HG03571 (cell line): ENCODE measurements at regions not wholly inside any gene's neighbourhood (a gene's known extent, or its start where the extent isn't known, plus 50 kb on each side); places are given as distances from the start of the nearest gene placed in this dataset.

ENCODE experiments used
- ATAC-seq: cut with Tn5 transposase; IDR thresholded peaks from one replicate; pipeline ENCODE4 v1.9.1; 2021; ENCODE audit not compliant: unreplicated experiment

DNA sequence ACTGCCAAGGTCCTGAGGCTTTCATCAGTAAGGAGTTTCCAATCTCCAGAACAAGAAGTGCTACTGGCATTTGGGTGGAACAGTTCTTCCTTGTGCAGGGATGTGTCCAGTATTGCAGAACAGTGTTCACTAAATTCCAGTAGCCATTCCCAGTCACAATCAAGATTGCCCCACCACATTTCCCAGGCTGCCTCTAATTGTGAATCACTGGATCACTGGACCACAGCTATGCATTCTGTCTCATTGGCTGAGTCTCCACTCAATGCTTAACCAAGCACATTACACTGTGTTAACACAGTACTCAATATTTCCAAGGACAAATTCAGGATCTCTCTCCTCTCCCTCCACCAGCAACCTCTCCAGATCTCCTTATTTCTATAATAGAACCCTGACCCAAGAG, 160.2 kb upstream of the CCDC150 start:
- no peak for ATAC-seq

DNA sequence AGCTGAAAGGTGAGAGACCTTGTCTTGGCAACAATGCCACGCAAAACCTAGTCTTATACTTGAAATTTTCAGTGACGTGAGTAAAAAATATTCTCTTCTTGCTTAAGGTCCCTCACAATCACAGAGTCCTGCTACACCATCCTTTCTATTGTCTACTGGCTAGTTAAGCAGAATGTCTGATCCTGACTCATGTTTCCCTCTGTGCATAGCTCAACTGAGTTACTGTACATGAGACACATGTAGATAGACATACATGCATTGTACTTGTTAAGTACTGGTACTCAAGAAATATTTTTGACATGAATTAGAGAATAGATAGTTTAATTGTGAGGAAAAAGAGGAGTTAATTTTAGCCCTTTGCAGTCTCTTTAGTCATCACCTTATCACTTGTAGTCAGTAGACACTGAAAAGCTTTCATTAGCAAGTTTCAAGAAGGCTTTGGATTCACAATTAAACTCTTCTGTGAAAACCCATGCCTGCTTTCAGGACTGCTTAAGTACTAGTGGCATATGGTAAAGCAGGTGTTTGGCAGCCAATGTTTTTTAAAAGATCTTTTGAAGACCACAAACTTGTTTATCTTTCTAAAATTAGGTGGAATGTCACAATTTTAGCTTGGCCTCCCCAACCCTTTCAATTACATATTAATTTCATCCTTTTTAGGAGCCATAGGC, 158.7 kb upstream of the CCDC150 start:
- no peak for ATAC-seq

DNA sequence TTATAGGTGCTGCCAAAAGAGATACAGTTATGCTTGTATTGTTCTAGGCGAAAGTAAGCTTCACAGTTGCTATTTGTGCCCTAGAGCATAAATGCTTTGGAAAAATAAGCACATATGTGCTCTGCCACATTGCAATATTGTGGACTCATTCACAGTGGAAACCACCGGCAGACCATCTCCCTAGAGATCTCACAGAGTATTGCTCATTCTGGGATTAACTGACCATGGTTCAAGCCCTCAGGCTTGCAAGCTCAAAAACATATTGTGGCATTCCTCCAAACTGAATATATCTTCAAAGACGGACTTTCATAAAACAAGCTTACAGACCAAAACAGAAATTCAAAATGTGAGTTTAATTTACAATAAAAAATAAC, 158.2 kb upstream of the CCDC150 start:
- no peak for ATAC-seq

DNA sequence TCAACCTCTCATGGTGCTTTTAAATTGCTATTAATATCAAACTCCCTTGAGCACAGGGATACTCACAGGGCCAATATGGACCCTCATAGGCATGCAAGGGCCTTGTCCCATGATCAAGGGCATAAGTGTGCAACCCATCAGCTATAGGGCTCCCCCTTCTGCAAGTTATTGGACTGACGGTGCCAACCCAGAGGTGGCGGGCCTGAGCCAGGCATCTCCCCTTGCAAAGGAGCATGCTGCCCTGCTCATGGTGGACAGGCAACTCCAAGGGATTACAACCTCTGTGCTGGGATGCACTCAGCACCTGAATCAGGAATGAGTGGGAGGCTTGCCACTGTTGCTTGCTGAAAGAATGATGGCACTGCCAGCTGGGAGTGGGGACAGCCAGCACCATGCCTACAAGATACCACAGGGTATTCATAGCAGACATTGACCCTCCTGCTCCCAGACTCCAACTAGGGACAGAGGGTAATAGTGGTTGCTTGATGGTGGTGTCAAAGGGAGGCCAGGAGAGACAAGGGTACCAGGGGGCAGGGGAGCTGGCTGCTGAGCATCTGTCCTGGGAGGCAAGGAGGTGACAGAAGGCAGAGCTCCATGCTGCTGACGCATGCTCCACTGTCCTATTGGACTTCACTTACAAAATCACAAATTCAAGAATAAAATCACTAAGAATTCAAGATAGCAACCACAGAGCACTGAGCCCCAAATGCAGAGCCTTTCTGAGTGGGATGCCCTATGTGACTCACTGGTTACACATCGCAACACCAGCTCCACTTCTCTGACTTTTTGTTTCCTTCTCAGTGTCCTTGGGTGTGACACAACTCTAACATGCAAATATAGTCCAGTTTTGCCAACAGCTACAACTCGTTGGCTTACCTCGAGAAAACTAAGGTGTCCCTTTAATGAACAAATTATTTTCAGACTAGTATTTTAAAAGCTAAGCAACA, 157.1 kb upstream of the CCDC150 start:
- ATAC-seq: no peak

DNA sequence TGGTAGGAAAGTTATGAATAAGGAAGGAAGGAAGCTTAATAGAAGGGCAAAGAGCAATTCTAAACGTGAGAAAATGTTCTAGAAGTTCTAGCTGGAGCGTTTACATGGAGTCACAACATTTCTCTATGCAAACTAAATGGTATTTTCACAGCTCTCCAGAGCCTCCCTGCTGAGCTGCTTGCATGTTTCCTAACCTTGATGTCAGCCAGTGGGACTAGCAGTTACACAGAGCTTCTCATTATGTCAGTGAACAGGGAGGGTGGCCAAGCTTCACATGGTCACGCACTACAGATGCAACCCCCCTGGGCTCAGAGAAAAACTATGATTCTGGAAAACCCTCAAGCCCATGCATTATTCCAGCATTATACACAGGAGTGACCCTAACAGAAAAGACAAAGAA, 153.4 kb upstream of the CCDC150 start:
- ATAC-seq: no peak

DNA sequence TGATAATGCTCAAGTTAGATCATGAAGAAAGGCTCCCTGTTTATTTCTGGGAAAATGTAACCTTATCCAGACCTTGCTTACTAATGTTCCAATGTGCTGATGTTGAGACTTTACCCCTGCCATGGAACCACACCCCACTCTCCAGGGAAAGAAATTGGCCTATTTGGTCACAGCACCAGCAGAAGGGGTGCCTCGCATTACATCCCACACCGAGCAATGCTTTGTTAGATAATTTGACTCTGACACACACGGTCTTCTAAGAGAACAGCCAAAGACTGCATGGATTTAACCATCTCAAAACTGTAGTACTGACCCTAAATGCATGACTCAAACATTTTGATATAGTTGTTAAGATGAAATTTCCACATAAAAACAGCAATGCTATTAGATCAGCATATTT, 152.1 kb upstream of the CCDC150 start:
- ATAC-seq: no peak

DNA sequence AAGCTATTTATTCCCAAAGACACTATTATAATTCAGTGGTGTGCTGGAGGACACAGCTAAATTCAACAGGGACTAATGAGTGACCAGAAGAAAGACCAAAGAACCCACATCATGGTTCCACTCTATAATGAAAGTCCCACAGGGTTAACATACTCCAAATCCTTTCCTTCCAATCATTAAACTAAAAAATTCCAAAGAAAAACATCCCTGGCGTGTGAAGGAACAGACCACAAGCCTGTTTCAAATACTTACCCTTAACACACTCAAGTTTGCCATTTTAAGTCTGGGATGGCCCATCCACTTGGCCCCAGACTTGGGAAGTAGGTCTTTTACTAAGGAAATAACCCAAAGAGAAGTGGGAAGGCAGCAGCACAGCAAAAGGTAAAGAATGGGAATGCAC, 150.1 kb upstream of the CCDC150 start:
- no peak for ATAC-seq

DNA sequence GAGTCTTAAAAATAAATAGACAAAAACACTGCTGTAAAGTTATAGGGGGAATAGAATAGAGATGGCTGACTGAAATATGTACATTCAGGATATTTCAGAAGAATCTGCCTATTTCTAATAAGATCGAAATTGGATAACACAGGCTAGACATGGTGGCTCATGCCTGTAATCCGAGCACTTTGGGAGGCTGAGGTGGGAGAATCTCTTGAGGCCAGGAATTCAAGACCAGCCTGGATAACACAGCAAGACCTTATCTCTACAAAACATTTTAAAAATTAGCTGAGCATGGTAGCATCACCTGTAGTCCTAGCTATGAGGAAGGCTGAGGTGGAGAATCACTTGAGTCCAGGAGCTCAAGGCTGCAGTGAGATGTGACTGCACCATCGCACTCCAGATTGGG, 146.6 kb upstream of the CCDC150 start:
- no peak for ATAC-seq

DNA sequence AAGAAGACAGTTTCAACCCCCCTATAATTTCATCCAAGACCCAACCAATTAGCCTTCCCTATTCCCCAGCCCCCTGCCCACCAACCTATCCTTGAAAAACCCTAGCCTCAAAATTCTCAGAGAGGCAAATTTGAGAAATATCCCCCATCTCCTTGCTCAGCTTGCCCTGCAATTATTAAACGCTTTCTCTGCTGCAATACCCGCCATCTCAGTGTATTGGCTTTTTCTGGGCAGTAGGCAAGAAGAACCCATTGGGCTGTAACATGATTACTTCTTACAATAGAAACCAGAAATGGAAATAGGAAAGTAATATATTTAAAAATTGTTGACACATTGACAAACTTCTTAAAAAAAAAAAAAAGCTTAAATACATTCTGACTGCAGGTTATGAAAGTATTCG, 140.6 kb upstream of the CCDC150 start:
- ATAC-seq: no peak

DNA sequence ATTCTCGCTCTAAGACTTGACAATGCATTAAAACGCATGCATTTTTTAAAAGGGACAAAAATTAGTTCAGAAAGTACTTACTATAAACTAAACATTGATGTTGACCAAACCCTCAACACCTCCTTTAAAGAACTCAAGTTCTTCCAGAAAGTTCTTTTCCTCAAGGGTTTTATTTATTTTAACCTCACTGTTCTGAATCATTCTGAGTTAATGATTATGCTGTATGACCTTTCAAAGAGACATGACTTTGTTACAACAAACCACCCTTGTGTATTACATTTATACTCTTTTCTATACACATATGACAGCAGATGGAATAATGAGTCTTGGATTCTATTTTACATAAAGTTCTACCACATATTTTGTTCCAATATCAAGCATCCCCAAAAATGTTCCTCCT, 139.8 kb upstream of the CCDC150 start:
- no peak for ATAC-seq

DNA sequence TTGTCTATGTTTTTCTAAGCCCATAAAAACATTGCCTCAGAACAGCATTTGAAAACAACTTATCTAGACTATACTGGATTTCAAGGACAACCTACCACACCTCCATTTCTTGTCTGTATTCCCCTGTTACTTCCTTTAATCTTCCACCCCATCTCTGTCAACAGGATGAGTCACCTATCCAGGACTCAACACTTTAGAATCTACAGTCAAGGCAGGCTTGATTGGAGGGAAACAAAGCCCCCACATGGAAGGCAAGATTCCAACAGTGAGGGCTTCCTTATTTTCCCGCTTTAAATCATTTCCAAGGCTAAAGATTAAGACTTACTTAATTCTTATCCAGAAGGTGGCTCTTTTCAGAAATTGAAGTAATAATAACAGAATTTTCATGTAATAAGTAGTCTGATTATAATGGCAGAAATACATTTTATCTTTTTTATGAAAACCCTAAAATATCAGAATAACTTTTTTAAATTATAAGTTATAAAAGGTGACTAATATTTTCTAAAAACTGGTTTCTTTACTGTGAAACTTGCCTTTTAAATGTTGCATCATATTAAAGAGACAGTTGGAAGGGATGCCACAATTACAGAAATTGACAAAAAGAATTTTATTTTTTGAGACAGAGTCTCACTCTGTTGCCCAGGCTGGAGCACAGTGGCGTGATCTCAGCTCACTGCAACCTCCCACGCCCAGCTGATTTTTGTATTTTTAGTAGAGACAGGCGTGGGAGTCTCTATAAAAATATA, 138.7 kb upstream of the CCDC150 start:
- no peak for ATAC-seq

DNA sequence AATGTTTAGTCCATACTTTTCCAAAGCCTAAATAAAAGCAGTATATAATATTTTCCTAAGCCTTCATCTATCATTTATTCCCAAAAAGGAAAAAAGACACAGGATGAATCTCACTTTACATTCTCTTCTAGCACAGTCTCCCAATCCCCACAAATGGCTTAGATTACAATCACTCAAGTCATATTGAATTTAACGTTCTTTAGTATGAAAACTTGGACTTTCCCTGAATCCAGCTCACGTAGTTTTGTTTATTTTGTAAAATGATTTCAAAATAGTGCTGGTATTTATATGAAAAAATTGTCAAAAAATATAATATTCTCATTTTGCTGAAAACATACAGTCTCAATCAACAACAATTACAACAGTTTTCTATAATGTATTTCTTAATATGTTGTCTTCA, 137.7 kb upstream of the CCDC150 start:
- ATAC-seq: no peak

DNA sequence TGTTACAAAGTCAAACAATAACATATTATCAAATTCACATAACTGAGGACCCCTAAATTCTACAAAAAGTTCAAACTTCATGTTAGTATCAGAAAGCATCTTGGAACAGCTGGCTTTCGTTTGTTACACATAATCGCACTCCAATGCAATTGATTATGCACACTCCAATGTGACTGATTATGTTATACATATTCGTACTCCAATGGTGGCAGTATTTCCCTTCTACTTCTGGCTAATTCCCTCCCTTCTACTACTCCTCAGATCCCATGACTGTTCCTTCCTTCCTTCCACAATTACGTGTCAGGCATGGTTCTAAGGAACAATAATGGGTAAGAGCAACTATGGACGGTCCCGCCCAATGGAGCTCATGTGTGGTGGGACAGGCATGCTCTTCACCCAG, 137.1 kb upstream of the CCDC150 start:
- no peak for ATAC-seq

DNA sequence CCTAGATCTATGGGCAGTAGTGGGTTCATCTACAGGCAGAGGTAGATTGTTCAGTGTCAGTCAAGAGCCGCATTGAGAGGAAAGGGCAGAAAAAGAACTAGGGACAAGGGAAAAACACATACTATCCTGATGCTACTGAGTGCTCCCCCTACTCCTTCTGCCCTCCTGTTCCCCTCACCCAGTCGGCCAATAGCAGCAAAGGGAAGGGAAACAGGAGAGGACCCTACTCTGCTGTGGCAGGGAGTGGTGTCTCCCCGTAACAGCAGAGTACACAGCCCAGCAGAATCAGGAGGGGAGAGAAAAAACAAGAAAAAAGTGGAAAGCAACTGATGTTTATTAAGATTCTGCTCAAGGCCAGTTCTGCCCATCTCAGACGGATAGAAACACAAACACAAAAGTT, 136.1 kb upstream of the CCDC150 start:
- ATAC-seq: no peak

DNA sequence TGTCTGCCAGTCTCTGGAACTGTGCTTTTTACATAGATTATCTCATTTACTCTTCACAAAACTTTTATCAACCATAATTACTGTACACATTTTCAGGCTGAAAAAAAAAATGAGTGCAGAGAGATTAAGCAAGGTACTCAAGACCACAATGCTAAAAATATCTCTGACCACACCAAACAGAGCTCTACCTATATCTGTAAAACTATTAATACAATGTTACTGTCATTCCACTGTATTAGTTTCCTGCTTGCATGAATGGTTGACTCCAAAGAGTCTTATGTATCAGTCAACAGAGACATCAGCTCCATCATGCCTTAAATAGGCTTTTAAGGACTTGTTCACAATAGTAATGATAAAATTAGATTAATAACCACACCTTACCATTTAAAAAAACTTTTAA, 134.7 kb upstream of the CCDC150 start:
- no peak for ATAC-seq

DNA sequence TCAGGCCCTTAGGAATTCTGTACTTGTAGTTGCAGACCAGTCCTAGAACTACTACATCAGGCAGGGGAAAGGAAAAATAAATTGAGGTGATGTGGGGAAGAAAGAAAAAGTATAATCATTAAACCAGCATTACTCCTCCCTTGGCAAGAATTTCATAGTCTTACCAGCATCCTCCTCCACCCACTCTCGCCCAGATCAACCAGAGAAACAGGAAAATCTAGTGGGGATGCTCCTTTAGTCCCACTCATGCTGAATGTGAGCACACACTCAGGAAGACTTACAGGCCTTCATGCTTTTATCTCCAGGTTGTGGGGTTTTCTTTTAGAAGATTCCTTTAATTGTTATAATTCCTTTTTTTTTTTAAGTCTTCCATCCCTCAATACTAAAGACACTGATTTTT, 129.3 kb upstream of the CCDC150 start:
- ATAC-seq: no peak

DNA sequence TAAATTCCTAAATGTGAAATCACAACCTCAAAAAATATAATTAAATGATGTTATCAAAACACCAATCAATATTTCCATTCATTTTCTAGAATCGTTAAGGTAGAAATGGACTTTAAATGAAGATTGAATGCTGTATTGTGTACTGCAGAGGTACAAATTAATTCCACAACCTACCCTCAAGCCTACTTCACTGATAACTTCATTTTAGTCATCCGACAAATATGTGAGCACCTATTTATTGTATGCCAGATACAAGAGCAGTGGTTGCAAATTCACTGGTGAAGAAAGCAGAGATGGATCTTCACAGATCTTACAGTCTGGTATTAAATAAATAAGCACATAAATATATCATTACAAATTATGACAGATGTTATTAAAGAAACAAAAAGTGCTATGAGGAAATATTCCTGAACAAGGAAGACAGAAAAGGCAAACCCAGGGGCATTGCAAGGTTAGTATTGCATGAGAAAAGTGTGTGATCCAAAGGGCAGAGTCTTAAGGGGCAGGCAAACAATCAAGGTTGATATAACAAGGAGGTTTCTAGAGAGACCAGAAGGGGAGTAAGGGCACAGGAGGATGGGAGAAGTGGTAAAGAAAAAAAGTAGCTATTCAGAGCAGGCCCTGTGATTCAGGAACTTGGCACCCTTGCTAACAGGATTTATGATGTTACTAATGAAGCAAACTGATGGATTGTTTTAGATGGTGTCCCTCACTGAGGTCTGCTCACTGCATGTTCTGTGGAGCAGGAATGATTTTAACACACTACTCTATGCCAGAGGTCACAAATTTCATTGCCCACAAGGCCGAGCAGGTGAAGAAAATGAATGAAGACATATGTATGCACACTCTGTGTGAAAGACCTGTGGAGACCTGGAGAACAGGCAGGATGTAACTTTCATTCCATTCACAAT, 128.0 kb upstream of the CCDC150 start:
- no peak for ATAC-seq

DNA sequence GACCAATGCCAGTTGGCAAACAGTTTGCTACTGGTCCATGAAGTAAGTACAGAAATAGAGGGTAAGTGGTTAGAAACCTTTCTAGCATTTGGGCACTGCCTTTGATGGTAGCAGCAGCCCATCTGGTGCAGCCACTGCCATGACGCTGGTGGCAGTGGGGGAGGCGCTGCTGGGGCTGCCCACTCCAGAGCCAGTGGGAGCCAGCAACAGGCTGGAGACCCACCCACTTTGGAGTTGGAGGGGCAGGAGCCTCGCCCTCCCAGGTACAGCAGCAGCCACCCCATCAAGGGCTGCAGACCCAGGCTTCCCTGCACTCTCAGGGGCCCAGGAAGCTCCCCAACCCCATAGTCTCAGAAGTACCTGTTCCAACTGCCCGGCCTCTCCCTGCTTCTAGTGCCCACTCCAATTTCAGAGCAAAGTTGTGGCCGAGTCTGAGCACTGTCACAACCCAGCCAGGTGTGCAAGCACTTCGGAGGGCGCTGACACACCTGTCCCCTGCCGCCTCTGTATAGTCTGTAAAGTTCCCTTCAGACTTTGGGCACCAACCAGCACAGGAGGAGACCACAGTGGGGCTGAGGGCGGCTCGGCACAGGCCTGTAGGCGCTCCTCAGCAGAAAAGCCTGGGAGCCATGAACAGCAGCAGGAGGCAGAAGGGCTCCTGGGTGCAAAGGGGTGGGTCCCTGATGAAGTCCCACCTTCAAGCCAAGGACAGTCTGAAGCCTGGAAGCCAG, 125.6 kb upstream of the CCDC150 start:
- ATAC-seq: no peak

DNA sequence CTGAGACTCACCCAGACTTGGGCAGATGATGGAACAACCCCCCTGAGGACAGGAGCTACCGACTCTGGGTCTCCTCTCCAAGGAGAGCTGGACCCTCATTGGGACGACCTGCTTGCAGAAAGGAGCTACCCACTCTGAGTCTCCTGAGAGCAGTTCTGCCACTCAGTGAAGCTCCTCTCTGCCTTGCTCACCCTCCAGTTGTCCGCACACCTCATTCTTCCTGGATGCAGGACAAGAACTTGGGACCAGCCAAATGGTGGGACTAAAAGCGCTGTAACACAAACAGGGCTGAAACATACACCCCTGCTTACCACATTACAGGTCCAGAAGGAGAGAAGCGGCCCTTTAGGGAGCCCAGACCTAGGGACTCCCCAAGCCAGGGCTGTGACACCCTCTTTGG, 124.9 kb upstream of the CCDC150 start:
- ATAC-seq: no peak

DNA sequence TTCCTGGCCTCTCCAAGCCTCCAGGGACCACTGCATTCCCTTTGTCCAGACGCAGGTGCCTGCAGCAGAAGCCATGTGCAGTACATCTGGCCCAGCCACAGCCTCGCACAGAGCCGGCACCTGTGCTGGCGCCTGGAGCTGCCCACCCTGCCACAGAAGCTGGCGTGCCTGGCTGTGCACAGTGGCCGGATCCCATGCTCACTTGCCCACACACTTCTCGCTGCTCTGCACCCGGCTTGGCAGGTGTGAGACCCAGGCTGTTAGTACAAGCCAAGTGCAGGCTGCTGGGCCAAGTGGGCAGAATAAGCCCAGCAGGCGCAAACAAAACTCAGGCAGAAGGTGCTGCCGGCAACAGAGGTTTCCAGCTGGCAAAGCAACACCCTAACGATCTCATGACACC, 124.5 kb upstream of the CCDC150 start:
- ATAC-seq: no peak
